Common myeloid progenitor, CD34-positive (primary cell): ENCODE measurements at regions not wholly inside any gene's neighbourhood (a gene's known extent, or its start where the extent isn't known, plus 50 kb on each side); places are given as distances from the start of the nearest gene placed in this dataset.

Source experiments
- CTCF ChIA-PET: fragments of 350-600 bp; sonication (Branson Sonifier 250); formaldehyde crosslinking; loops from one replicate; lab custom pipeline; 2021; ENCODE audit warnings: antibody characterized with exemption; lab: Charles Lee
- POLR2A ChIA-PET: fragments of 350-600 bp; sonication (Branson Sonifier 250); formaldehyde crosslinking; loops from one replicate; lab custom pipeline; 2021; ENCODE audit warnings: antibody characterized with exemption; lab: Charles Lee
- DNase-seq, 3 donors: peaks; one replicate each; pipeline versions ENCODE4 v3.0.0 to v3.0.0-alpha.2; 2013
- H3K27ac ChIP-seq, 2 experiments: 1 replicate in 1 of 2; 2 replicates in 1 of 2; pipeline ENCODE4 v1.7.0; 2013; ENCODE audit warnings: inconsistent platforms in 2 of 2, low read length in 2 of 2, mild to moderate bottlenecking in 2 of 2, low read depth in 1 of 2, moderate library complexity in 1 of 2; ENCODE audit not compliant: severe bottlenecking in 2 of 2, insufficient read depth in 1 of 2, poor library complexity in 1 of 2
- H3K27me3 ChIP-seq, 5 experiments: replicated peaks in 2 of 5; 1 replicate in 3 of 5; 2 replicates in 2 of 5; pipeline versions ENCODE4 v1.6.1 to v1.7.0; 2013; ENCODE audit warnings: low read length in 4 of 5, mild to moderate bottlenecking in 2 of 5, moderate library complexity in 2 of 5, inconsistent platforms in 1 of 5; ENCODE audit not compliant: insufficient read depth in 5 of 5, control insufficient read depth in 4 of 5
- H3K36me3 ChIP-seq, 4 experiments: 1 replicate in 2 of 4; 2 replicates in 2 of 4; pipeline versions ENCODE4 v1.6.1 to v1.7.0; 2013; ENCODE audit warnings: low read length in 3 of 4, control low read depth in 1 of 4, mild to moderate bottlenecking in 1 of 4; ENCODE audit not compliant: control insufficient read depth in 4 of 4, insufficient read depth in 4 of 4
- H3K4me1 ChIP-seq, 4 experiments: 1 replicate in 3 of 4; 2 replicates in 1 of 4; pipeline versions ENCODE4 v1.6.1 to v1.7.1; 2013; ENCODE audit warnings: low read length in 3 of 4, mild to moderate bottlenecking in 3 of 4, control low read depth in 1 of 4, inconsistent platforms in 1 of 4, moderate library complexity in 1 of 4; ENCODE audit not compliant: control insufficient read depth in 4 of 4, insufficient read depth in 4 of 4; ENCODE audit errors: control extremely low read depth in 1 of 4
- H3K4me3 ChIP-seq, 7 experiments: 1 replicate in 4 of 7; 2 replicates in 3 of 7; pipeline versions ENCODE4 v1.5.1 to v1.7.0; 2013; ENCODE audit warnings: mild to moderate bottlenecking in 7 of 7, low read length in 6 of 7, moderate library complexity in 6 of 7, inconsistent platforms in 2 of 7, low read depth in 2 of 7, control low read depth in 1 of 7; ENCODE audit not compliant: insufficient read depth in 4 of 7, control insufficient read depth in 1 of 7; ENCODE audit errors: extremely low read depth in 1 of 7
- H3K9me3 ChIP-seq, 5 experiments: 1 replicate in 4 of 5; 2 replicates in 1 of 5; pipeline versions ENCODE4 v1.6.1 to v1.7.1; 2013; ENCODE audit warnings: low read length in 4 of 5, mild to moderate bottlenecking in 2 of 5, inconsistent platforms in 1 of 5, low read depth in 1 of 5, moderate library complexity in 1 of 5; ENCODE audit not compliant: control insufficient read depth in 4 of 5, insufficient read depth in 2 of 5; ENCODE audit errors: control extremely low read depth in 1 of 5
- WGBS: methylation state at CpG from one replicate; pipeline ENCODE4 v1.1.5; 2013; ENCODE audit not compliant: insufficient coverage; 5-methylcytosine and 5-hydroxymethylcytosine counted together

- CTCF ChIA-PET: interaction anchor here (1.3 kb wide), 1 partner anchor 9 kb away, joined by 3 read pairs; no protein-coding TSS in a partner anchor
Observed at GRCh38 chr2:17052001-17052400, 386.4 kb upstream of the CYRIA start.

GRCh38 chr2:17051538-17051937 lies 385.9 kb upstream of the CYRIA start:
- Histone ChIP-seq H3K27ac (no peak overlapping the region), H3K9me3 (no peaks in the 10 kb centered on the region), H3K4me3 (no peak overlapping the region), H3K36me3 (no peaks in the 10 kb centered on the region), H3K27me3 (no peaks in the 10 kb centered on the region), H3K4me1 (peaks cover 0 to 7% (median 6%) of the 10 kb centered on the region in 4 experiments)
- CTCF ChIA-PET: interaction anchor here (1.3 kb wide), 1 partner anchor 10 kb away, joined by 3 read pairs; no protein-coding TSS in a partner anchor
- POLR2A ChIA-PET: no interaction called here
- no peak for DNase-seq

More at GRCh38 chr2:17052001-17052400, 386.4 kb upstream of the CYRIA start:
- no peaks in the 10 kb centered on the region for H3K27me3 ChIP-seq
- POLR2A ChIA-PET: no interaction called here
- H3K4me3 ChIP-seq: no peak overlapping the region
- no peaks in the 10 kb centered on the region for H3K36me3 ChIP-seq
- 97% methylated on average over 5 of the region's 5 CpGs for WGBS
- peaks cover 0 to 7% (median 6%) of the 10 kb centered on the region in 4 experiments for H3K4me1 ChIP-seq
- no peaks in the 10 kb centered on the region for H3K9me3 ChIP-seq
- H3K27ac ChIP-seq: no peak overlapping the region
- no peak for DNase-seq

- no peak overlapping the region for H3K4me3 ChIP-seq
- CTCF ChIA-PET: no interaction called here
- H3K27ac ChIP-seq: no peak overlapping the region
- H3K36me3 ChIP-seq: no peaks in the 10 kb centered on the region
- WGBS: no CpG with 5 or more reads among the region's 1 CpG
- H3K4me1 ChIP-seq: no peaks in the 10 kb centered on the region
- peaks cover 0 to 5% (median 2%) of the 10 kb centered on the region in 5 experiments for H3K9me3 ChIP-seq
- POLR2A ChIA-PET: no interaction called here
- H3K27me3 ChIP-seq: no peaks in the 10 kb centered on the region
- no peak for DNase-seq
Observed at GRCh38 chr2:17043173-17043572, 377.5 kb upstream of the CYRIA start.

GRCh38 chr2:17036361-17036760 lies 370.7 kb upstream of the CYRIA start:
- DNase-seq: no peak
- Histone ChIP-seq H3K27ac (no peak overlapping the region), H3K36me3 (no peaks in the 10 kb centered on the region), H3K4me1 (no peaks in the 10 kb centered on the region), H3K9me3 (no peaks in the 10 kb centered on the region), H3K27me3 (no peaks in the 10 kb centered on the region), H3K4me3 (no peak overlapping the region)
- 100% methylated on average over 5 of the region's 5 CpGs for WGBS
- POLR2A ChIA-PET: no interaction called here
- CTCF ChIA-PET: no interaction called here

GRCh38 chr2:17035010-17035409 lies 369.4 kb upstream of the CYRIA start:
- ChIA-PET POLR2A (no interaction called here), CTCF (no interaction called here)
- Histone ChIP-seq H3K27me3 (no peaks in the 10 kb centered on the region), H3K9me3 (no peaks in the 10 kb centered on the region), H3K36me3 (no peaks in the 10 kb centered on the region), H3K4me1 (no peaks in the 10 kb centered on the region), H3K4me3 (no peak overlapping the region), H3K27ac (no peak overlapping the region)
- WGBS: 100% methylated on average over 1 of the region's 1 CpG
- no peak for DNase-seq

GRCh38 chr2:17030047-17030446 lies 364.4 kb upstream of the CYRIA start:
- ChIA-PET POLR2A (no interaction called here), CTCF (interaction anchor here (0.7 kb wide), 1 partner anchor 62 kb away, joined by 3 read pairs; no protein-coding TSS in a partner anchor)
- Histone ChIP-seq H3K27ac (no peak overlapping the region), H3K27me3 (no peaks in the 10 kb centered on the region), H3K4me1 (no peaks in the 10 kb centered on the region), H3K9me3 (no peaks in the 10 kb centered on the region), H3K4me3 (no peak overlapping the region), H3K36me3 (no peaks in the 10 kb centered on the region)
- DNase-seq: peak in 1 of 3 donors; percentile 3
- no CpG with 5 or more reads among the region's 2 CpGs for WGBS

GRCh38 chr2:17012297-17012696 lies 346.7 kb upstream of the CYRIA start:
- Histone ChIP-seq H3K27me3 (no peaks in the 10 kb centered on the region), H3K36me3 (no peaks in the 10 kb centered on the region), H3K4me1 (no peaks in the 10 kb centered on the region), H3K4me3 (no peak overlapping the region), H3K9me3 (no peaks in the 10 kb centered on the region), H3K27ac (no peak overlapping the region)
- whole genome bisulfite sequencing: 89% methylated on average over 3 of the region's 3 CpGs
- ChIA-PET CTCF (interaction anchor here (0.9 kb wide), 1 partner anchor 82 kb away, joined by 3 read pairs; no protein-coding TSS in a partner anchor), POLR2A (interaction anchor here (0.6 kb wide), 1 partner anchor 195 kb away, joined by 3 read pairs; no protein-coding TSS in a partner anchor)
- DNase-seq: no peak
